Stimulated activated CD8-positive, alpha-beta memory T cell treated with anti-CD3 and anti-CD28 coated beads, Interleukin-4, amount 100 ng/mL, for 48 hours (primary cell): ENCODE measurements at regions not wholly inside any gene's neighbourhood (a gene's known extent, or its start where the extent isn't known, plus 50 kb on each side); places are given as distances from the start of the nearest gene placed in this dataset.

Experiments
- DNase-seq: peaks from one replicate; pipeline ENCODE4 v3.0.0-alpha.2; 2020

DNA sequence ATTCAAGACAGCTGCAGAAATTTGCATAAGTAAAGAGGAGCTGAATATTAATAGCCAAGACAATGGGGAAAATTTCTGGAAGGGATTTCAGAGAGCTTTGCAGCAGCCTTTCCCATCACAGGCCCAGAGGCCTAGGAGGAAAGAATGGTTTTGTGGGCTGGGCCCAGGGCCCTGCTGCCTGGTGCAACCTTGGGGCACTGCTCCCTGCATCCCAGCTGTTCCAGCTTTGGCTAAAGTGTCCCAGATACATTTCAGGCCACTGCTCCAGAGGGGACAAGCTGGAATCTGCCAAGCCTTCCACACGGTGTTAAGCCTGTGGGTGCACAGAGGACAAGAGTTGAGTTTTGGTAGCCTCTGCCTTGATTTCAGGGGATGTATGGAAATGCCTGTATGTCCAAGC is 185.6 kb upstream of the SFRP2 start:
- DNase-seq, result no peak

GRCh38 chr4:153973942-153974341 is 185.1 kb upstream of the SFRP2 start:
- no peak for DNase-seq

DNA sequence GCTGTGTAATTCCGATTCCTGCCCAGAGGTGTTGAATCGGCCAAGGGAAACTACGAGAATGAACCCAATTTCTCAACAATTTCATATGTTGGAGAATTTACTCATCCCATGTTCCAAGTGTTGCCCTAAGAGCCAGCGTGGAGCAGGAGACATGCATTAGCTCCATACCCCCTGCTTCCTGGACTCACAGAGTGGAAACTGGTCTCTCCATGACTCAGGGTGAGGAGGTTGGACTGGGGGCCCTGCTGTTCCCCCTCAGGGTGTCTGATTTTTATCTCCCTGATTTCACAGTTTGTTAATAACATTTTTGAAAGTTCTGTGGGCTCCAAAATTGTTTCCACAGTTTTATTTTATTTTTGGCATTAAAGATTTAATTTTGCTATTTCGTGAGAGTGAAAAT is 183.0 kb upstream of the SFRP2 start:
- DNase-seq, result no peak

- DNase-seq, result no peak
These were observed 181.3 kb upstream of the SFRP2 start for GRCh38 chr4:153970169-153970568.

GRCh38 chr4:153969542-153969941 is 180.7 kb upstream of the SFRP2 start:
- no peak for DNase-seq

DNA sequence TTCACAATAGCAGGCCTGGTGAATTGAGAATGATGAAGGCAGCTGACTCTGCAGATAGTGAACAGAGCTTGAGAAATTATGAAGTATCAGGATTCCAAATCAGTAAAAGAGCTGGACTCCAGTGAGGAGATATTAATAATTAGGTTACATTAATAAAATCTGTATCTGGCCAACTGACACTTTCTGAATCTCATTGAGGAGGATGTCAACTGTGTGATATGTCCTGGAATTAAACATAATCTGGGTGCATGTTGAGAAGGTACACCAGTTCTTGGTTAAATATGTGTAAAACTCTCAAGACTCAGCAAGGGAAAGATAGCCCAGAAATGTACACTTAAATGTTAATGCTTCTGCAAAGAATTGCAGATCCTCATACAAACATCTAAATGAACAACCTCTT is 177.8 kb upstream of the SFRP2 start:
- DNase-seq, result no peak

- no peak for DNase-seq
These were observed 174.3 kb upstream of the SFRP2 start for GRCh38 chr4:153963216-153963615.

GRCh38 chr4:153962311-153963039 is 173.6 kb upstream of the SFRP2 start:
- no peak for DNase-seq

DNA sequence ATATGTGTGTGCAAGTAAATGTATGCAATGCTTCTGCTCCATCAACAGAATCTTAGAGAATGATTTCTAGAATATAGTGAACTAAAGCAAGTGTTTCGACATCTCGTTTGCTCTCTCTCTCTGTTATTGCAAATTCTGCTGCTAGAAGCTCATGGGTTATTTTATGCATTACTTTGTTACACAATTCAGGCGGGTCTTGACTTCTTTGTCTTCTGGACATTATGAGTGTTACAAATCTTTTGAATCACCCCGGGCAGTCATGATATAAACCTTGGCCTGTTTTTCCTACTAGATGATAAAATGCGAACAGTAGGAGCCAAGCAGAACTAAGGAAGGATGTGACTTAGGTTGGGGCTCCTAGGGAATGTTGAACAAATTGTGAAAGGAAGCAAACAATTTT is 166.4 kb upstream of the SFRP2 start:
- no peak for DNase-seq

DNA sequence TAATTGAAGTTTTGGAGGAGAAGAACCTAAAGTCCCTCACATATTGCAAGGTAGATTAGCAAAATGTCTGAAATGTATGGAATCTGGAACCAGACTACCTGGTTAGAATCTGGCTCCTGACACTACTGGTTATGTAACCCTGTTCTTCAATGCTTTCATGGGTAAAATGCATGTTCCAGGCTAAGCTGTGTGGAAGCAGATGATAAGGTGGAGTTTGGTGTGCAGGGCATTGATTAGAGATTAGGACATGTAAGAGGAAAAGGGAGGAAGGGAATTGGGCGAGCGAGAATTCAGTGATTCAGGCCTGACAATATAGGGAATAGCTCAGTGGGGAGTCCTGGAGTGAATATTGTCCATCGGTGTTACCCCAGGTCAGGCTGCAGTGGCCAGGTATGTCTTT is 165.8 kb upstream of the SFRP2 start:
- no peak for DNase-seq

DNA sequence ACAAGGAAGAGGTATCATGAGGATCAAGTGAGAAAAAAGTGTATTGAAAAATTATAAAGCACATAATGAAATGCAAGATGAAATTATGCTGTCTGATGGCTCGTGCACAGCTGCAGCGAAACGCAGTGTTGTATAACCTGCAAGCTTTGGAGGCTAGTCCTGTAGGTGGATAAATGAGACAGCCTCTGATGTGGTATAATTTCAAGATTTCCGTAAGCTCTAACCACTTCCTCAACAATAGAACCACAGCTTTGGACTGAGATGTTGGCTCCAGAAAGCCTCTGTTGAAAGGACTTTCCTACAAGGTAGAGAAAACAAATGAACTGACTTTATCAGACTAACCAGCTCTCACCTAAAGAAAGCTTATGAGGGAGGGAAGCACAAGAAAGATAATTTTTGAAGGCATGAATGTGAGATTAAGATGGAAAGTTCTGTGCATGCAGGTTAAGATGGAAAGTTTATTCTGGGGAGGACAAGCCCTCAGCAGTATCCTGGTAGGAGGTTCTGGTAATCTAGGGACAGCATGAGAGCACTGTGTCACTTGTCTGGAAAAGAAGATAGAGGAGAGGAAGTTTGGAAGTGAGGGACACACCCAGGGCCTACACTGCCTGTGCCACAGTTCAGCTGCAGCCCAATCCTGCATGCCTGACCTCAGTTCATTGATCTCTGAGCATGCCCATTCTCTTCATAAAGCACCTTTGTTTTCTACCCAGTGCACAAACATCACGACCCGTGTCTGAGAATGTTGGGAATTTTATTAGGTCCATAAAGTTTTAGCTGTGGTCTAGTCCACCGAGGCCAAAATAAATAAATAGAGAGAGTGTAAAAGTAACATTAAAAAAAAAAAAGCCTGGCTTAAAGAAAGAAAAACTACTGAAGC is 161.5 kb upstream of the SFRP2 start:
- no peak for DNase-seq

DNA sequence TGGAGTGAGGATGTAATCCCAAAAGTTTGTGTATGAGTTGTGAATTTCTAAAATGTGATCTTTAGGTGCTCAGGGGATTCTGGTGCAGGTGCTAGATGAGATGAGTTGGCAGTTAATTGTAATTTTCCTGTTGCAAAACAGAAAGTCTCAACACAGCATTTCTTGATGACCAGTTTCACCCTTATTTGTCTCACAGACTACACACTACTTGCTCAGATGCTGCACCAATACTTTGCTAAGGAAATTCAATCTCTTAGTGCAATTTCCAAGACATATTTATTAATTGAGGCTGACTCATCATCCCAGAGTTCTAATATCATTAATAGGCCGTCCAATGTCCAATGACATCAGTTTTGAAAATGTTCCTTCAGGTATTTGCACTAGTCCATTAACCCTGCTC is 159.2 kb upstream of the SFRP2 start:
- no peak for DNase-seq

- DNase-seq, result no peak
These were observed 158.2 kb upstream of the SFRP2 start for GRCh38 chr4:153947124-153947523.

DNA sequence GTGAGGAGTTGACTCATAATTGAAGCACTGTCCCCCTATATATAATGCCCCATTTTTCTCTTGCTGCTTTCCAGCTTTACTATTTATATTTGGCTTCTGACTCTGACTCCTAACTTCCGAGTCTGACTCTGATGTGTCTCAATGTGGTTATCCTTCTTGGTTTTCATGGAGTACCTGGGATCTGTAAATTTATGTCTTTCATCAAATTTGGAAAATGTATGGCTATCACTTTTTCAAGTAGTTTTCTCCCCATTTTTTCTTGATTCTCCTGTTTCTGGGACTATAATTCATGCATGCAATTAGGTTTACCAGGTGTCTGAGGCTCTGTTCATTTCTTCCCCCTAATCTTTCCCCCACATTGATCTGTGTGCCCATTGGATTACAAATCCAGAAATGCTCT is 156.8 kb upstream of the SFRP2 start:
- DNase-seq, result no peak

GRCh38 chr4:153943738-153944415 is 155.0 kb upstream of the SFRP2 start:
- DNase-seq, result no peak

- DNase-seq, result no peak
These were observed 152.0 kb upstream of the SFRP2 start for GRCh38 chr4:153940916-153941315.

DNA sequence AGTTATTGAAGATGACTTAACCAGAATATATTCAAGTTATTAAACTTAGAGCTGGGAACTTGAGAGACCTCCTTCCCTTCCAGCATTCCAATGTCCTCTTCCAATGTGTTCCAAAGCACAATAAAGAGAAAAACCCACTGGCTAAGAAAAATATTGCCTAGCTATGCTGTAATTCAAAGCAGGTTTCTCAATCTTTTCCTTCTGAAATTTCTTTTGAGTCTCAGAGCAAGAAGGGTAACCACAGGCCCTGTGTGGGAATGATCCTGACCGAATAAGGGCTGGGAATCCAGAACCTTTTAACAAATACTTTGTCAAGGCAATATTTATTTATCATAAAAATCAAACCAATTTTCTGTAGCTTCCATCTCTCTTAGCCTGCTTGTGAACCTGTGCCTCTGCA is 150.7 kb upstream of the SFRP2 start:
- DNase-seq, result no peak

- DNase-seq, result no peak
These were observed 150.1 kb upstream of the SFRP2 start for GRCh38 chr4:153938994-153939393.

DNA sequence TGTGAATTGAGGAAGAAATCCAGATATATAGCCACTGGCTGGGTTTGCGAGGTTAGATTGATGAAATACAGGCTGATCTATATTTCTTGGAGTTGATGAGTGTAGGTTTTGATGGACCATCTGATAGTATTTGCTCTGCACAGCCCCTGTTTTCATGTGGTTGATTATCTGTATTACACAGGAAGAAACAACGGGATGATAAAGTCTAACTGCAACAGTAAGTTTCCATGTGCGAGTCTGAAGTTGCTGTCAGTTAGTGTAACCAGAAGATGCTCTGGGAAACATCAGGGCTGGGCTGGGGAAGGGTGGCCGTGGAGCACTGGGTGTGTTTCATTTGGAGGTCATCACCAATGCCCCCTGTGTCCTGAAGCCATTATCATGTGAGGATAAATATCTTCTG is 148.4 kb upstream of the SFRP2 start:
- DNase-seq, result no peak

DNA sequence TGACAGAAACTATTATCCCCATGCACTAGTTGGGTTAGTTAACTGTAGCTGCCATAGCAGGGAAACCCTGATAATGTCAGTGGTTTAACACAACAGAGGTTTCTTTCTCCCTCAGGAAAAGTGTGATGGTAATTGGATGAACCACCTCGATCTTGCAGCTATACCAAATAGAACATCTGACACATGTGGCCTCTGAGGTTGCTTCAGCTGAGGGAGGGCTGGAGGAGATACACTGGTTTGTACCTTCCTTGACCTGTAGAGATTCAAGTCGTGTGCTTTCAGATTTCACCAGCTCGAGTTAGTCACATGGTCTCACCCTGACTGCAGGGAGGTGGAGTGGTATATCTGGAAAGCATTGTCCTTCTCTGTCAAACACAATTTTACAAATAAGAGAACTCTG is 147.2 kb upstream of the SFRP2 start:
- no peak for DNase-seq

DNA sequence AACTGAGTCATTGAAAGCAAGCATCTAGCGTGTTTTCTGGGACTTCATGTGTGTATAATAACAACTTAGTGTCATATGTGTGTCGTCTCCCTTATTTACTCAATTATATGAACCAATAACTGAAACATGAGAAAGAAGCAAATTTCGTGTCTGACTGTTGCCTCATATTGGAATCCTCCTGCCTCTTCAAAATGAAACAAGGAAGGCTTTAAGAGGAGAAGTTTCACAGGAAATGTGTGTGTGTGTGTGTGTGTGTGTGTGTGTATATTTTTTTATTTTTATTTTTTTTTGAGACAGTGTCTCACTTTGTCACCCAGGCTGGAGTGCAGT is 145.8 kb upstream of the SFRP2 start:
- DNase-seq, result no peak

GRCh38 chr4:153933915-153934687 is 145.2 kb upstream of the SFRP2 start:
- DNase-seq, result no peak

DNA sequence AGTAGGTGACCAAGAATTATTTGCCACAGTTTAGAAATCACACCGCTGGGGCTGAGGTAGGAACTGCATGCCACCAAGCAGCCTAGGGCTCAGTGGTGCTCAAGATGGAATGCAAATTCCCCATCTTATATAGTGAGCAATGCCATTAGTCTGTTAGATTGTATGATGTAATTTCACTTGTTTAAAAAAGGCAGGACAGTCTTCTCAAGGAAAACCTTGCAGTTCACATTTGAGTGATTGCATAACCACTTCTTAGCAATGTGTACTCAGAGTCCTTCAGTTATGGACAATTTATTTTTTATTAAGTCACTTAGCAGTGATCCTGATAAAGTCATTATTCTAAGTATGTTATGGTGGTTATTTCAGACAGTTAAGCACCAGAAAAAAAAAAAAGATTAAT is 142.9 kb upstream of the SFRP2 start:
- DNase-seq, result no peak
